MCF 10A (cell line): ENCODE measurements at regions not wholly inside any gene's neighbourhood (a gene's known extent, or its start where the extent isn't known, plus 50 kb on each side); places are given as distances from the start of the nearest gene placed in this dataset.

ENCODE experiments used
- BruUV-seq: library from RNA; stranded (reverse); fragments of 400-500 nt; replicated peaks from 2 replicates; lab custom pipeline; 2021; lab: Mats Ljungman, UMichigan
- CTCF ChIA-PET: fragments of 300-600 bp; sonication (Branson Sonifier 250); formaldehyde crosslinking; extraction: SDS; loops from one replicate; lab custom pipeline; 2021; ENCODE audit warnings: antibody characterized with exemption, inconsistent platforms; lab: Yijun Ruan, JAX
- POLR2A ChIA-PET: fragments of 300-600, 350-650 bp; sonication (Branson Sonifier 250); formaldehyde crosslinking; extraction: SDS; loops from one replicate; lab custom pipeline; 2020; ENCODE audit warnings: antibody characterized with exemption, inconsistent platforms; lab: Yijun Ruan, JAX
- DNase-seq: peaks from one replicate; pipeline ENCODE4 v3.0.0-alpha.2; 2018; ENCODE audit not compliant: unreplicated experiment
- H3K27ac Mint-ChIP-seq: one replicate; pipeline ENCODE4 v1.8.0; 2022; ENCODE audit warnings: mild to moderate bottlenecking, low read depth, mixed read lengths; ENCODE audit not compliant: unreplicated experiment
- H3K27me3 Mint-ChIP-seq: one replicate; pipeline ENCODE4 v1.8.0; 2022; ENCODE audit warnings: mixed read lengths; ENCODE audit not compliant: insufficient read depth, unreplicated experiment
- H3K36me3 Mint-ChIP-seq: one replicate; pipeline ENCODE4 v1.8.0; 2022; ENCODE audit warnings: mild to moderate bottlenecking, moderate library complexity, mixed read lengths; ENCODE audit not compliant: insufficient read depth, unreplicated experiment
- H3K4me1 Mint-ChIP-seq: one replicate; pipeline ENCODE4 v1.8.0; 2022; ENCODE audit warnings: mixed read lengths; ENCODE audit not compliant: insufficient read depth, unreplicated experiment
- H3K4me3 Mint-ChIP-seq: one replicate; pipeline ENCODE4 v1.8.0; 2022; ENCODE audit warnings: mild to moderate bottlenecking, moderate library complexity, mixed read lengths; ENCODE audit not compliant: unreplicated experiment
- H3K9me3 Mint-ChIP-seq: one replicate; pipeline ENCODE4 v1.8.0; 2022; ENCODE audit warnings: mixed read lengths; ENCODE audit not compliant: unreplicated experiment
- CTCF ChIP-seq: fragments of 200-600 bp; IDR thresholded peaks from one replicate; pipeline ENCODE4 v1.8.0; 2022; ENCODE audit warnings: antibody characterized with exemption, mild to moderate bottlenecking; ENCODE audit not compliant: unreplicated experiment
- intact Hi-C: fragments of 100-400 bp; cut with micrococcal nuclease; formaldehyde crosslinking; loops from 2 replicates; pipeline ENCODE4 v1.14.1; 2022

- POLR2A ChIA-PET: interaction anchor here (0.6 kb wide), 1 partner anchor 22 kb away, joined by 3 read pairs; no protein-coding TSS in a partner anchor
- no peak for DNase-seq
- Mint-ChIP-seq H3K4me3 (no peak overlapping the region), H3K9me3 (peaks cover 7% of the 10 kb centered on the region), H3K4me1 (no peaks in the 10 kb centered on the region), H3K36me3 (no peaks in the 10 kb centered on the region), H3K27ac (no peak overlapping the region), H3K27me3 (peaks cover 13% of the 10 kb centered on the region)
- intact Hi-C loops: no loop called here
- no peak for TF ChIP-seq CTCF
- CTCF ChIA-PET: interaction anchor here (0.9 kb wide), 1 partner anchor 191 kb away, joined by 3 read pairs; no protein-coding TSS in a partner anchor
- BruUV-seq: no TSS peak
Measured at GRCh38 chr3:127352612-127353011, 64.8 kb upstream of the PRR20G start.

GRCh38 chr3:127351775-127352350, 64.0 kb upstream of the PRR20G start:
- no peak for TF ChIP-seq CTCF
- ChIA-PET CTCF (interaction anchor here (0.6 to 0.9 kb wide), 2 partner anchors 108 to 192 kb away, joined by 3 to 4 read pairs; no protein-coding TSS in a partner anchor), POLR2A (interaction anchor here (0.6 kb wide), 1 partner anchor 22 kb away, joined by 3 read pairs; no protein-coding TSS in a partner anchor)
- intact Hi-C loops: no loop called here
- H3K4me3 Mint-ChIP-seq: no peak overlapping the region
- H3K27me3 Mint-ChIP-seq: peaks cover 20% of the 10 kb centered on the region
- no peaks in the 10 kb centered on the region for H3K4me1 Mint-ChIP-seq
- no peak for DNase-seq
- H3K27ac Mint-ChIP-seq: no peak overlapping the region
- H3K9me3 Mint-ChIP-seq: no peaks in the 10 kb centered on the region
- no TSS peak for BruUV-seq
- H3K36me3 Mint-ChIP-seq: no peaks in the 10 kb centered on the region

- Mint-ChIP-seq H3K9me3 (no peaks in the 10 kb centered on the region), H3K27ac (no peak overlapping the region), H3K4me1 (no peaks in the 10 kb centered on the region), H3K27me3 (peaks cover 26% of the 10 kb centered on the region), H3K36me3 (no peaks in the 10 kb centered on the region), H3K4me3 (no peak overlapping the region)
- intact Hi-C loops: no loop called here
- ChIA-PET CTCF (no interaction called here), POLR2A (no interaction called here)
- no peak for TF ChIP-seq CTCF
- no TSS peak for BruUV-seq
- DNase-seq: no peak
Measured at GRCh38 chr3:127351321-127351720, 63.5 kb upstream of the PRR20G start.

- H3K9me3 Mint-ChIP-seq: no peaks in the 10 kb centered on the region
- ChIA-PET POLR2A (no interaction called here), CTCF (no interaction called here)
- H3K4me1 Mint-ChIP-seq: no peaks in the 10 kb centered on the region
- no peak for DNase-seq
- intact Hi-C loops: no loop called here
- H3K36me3 Mint-ChIP-seq: no peaks in the 10 kb centered on the region
- no peak for TF ChIP-seq CTCF
- BruUV-seq: no TSS peak
- no peak overlapping the region for H3K4me3 Mint-ChIP-seq
- no peak overlapping the region for H3K27ac Mint-ChIP-seq
- peaks cover 35% of the 10 kb centered on the region for H3K27me3 Mint-ChIP-seq
Measured at GRCh38 chr3:127350172-127351050, 62.6 kb upstream of the PRR20G start.
